ENCODE measurements at regions not wholly inside any gene's neighbourhood (a gene's known extent, or its start where the extent isn't known, plus 50 kb on each side); places are given as distances from the start of the nearest gene placed in this dataset.

DNA sequence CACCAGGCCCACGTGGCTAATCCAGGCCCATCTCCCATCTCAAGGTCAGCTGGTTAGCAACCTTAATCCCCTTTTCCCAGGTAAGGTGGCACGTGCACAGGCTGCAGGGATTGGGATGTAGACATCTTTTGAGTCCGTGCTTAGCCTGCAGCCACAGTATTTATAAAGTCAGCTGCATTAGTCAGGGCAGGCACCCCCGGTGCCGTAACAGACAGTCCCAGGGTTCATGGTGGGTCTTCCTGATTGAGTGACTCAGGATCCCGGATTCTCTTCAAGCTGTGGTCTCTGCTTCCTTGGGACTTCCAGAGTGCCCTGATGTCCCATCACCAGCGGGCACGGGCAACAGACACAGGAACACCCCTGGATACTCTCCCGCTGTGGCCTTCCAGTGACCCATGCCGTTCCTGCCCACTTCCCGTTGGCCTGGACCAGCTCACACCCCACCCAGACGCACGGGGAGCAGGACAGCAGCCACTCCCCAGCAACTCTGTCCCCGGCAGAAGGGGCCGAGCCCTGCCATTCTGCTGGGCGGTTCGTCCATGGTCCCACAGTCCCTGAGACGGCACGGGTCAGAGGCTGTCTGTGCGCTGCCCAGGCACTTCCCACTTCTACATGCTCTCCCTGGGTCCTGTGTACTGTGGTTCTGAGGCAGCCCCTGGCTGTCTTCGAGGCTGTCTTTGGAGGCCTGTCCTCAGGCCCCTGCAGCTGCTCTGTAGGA lies 248.6 kb upstream of the GSE1 start:
- no peak for DNase-seq

DNA sequence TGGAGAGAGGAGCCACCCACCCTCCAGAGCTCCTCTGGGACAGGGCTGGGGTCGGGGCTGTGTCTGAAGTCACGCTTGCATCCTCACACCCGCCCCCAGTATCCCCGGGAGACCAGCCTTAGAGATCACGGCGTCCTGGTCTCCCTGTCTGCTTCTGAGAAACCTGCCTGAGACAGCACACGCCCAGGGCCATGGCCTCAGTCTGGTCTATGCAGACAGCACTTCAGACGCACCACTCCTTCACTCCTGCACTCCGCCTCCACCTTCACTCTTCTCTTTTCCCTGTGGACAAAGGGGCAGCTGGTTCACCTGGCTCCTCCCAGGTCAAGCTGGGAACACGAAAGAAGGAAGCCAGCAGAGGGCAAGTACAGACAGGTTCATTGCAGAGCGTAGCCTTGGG lies 248.0 kb upstream of the GSE1 start:
- DNase-seq, result no peak

DNA sequence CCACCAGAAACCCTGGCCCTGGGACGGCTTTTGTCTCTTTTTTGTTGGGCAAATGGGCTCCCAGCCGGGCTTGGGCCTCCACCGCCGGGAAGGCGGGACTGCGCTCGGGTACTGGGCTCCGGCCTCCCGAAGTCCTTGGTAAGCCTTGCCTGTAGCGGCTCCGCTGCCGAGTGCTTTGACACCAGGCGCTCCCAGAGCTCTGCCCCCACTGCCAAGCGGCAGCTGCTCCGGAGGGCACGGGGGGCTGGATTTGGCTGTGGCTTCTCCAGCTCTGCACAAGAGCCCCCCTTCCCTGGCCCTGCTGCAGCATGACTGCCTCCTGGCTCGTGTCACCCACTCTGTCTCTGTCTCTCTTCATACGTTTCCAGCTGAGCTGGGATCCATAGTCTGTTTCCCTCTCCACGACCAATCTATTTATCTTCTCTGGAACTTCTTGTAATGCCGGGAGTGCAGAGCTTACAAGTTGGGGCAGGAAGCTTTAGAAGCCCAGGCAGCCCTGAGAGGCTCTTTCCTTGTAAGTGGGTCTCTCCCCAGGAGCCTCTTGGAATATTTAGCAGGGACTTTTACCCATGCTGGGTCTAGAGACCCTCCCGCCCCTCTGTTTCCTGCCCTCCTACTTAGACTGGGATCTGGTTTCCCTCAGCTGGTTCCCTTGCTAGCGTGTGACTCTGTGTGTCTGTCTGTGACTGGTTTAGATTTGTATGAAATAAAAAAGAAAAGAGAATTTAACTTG lies 246.9 kb upstream of the GSE1 start:
- DNase-seq, result no peak

DNA sequence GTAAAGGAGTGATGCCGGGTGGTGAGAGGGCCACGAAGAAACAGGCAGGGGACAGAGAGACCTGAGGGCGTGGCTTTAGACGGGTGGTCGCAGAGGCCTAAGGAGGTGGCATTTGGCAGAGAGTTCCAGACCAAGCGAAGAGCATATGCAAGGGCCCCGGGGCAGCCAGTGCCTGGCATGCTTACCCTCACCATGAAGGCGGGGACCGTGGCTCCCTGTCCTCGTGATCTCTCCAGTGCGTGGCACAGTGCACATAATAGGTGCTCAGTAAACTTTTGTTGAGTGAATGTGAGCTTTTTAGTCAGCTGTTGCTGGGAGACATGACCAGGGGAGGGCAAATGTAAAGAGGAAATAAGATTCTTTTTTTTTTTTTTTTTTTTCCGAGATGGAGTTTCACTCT lies 245.6 kb upstream of the GSE1 start:
- no peak for DNase-seq

DNA sequence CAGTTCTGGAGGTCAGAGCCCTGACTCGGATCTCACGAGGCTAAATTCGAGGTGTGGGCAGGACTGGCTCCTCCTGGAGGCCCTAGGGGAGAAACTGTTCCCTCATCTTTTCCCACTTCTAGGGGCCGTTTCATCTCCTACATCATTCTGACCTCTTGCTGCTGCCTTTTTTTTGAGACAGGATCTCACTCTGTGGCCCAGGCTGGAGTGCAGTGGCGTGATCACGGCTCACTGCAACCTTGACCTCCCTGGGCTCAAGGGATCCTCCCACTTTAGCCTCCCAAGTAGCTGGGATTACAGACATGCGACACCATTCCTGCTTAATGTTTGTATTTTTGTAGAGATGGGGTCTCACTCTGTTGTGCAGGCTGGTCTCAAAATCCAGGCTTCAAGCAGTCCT lies 244.1 kb upstream of the GSE1 start:
- DNase-seq, result no peak

DNA sequence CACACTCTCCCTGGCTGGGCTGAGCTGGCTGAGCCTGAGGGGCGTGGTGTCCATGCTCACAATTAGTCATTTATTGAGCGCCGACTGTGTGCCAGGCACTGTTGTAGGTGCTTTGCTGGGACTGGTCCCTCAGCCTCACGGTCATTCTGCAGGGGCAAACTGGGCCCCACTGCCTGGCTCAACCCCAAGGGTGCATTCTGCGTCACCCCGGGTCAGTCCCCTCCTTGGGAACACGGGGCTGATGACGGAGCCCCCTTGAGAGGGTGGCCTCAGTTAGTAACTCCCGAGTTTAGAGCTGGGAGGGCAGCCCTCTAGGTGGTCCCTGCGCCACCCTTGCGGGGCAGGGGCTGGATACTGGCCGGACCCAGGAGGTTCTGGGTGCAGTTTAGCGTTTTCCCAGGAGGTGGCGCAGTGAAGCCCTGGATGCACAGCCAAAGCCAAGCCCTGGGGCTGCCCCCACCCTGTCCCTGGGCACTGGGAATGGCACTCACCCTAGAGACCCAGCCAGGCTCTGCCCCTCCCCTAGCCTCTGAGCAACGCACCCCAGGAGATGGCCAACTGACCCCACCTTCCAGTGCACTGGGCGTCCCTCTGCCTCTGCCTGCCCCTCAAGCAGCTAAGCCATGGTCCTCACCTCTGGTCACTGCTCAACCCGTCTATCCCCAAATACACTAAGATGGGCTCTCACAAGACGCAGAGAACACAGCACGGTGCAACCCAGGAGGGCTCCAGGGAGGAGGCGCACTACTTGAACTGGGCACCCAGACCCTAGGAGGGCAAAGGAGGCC lies 243.2 kb upstream of the GSE1 start:
- DNase-seq, result peak; percentile 65

DNA sequence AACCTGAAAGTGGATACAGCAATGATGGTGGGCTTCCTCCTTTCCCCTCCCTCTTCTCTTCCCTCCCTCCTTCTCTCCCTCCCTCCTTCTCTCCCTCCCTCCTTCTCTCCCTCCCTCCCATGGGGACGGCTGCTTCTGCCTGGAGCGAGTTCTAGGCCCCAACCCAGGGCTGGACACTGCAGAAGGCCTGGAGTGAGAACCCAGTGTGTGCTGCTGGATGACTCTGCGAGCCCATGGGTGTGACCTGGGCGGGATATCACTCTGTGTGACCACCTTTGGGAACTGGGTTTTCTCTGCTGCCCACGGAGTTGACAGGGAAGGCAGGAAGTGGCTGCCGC lies 242.6 kb upstream of the GSE1 start:
- no peak for DNase-seq

DNA sequence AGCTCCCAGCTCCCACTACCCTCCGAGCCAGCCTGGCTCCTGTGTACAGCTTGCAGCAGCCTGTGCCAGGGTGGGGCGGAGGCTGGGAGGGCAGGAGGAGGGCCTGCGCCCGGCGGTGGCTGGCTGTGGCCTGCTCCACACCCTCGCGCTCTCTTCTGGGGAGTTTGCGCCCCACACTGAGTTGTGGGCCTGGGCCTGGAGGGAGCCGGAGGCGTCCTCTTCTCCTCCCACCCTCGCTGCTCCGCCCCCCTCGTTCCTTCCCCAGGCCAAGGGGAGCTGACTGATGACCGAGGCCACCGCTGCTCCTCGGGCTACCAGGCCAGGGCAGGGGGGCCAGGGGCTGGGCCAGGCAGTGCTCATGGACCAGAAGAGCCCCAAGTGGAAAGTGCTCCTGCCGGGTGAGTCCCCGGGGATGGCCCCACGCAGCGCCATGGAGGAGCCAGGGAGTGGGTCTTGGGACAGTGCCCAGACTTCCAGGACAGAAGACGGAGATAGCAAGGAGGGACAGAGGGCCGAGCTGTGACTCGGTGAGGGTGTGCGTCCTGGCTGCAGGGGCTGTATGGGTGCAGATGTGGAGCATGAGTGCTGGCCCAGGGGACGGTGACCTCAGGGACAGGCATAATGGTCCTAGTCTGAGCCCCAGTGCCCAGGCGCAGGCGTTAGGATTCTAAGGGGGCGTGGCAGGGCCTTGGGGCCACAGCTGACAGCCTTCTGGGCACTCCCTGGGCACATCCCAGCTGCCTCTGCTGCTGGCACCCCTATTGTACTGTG lies 242.1 kb upstream of the GSE1 start:
- no peak for DNase-seq

DNA sequence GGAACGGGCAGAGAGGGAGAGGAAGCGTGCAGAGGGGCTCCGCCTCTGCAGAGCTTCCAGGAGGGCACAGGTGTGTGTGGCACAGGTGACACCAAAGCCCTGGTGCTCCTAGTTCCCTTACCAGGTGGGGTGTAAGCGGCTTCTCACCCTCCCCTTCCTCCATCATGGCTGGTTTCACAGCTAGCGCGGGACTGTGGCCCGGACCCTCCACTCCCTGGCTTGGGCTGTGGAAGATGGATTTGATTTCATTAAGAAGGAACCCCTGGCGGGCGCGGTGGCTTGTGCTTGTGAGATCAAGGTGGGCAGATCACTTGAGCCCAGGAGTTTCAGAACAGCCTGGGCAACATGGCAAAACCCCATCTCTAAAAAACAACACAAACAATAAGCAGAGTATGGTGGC lies 241.2 kb upstream of the GSE1 start:
- DNase-seq, result no peak

DNA sequence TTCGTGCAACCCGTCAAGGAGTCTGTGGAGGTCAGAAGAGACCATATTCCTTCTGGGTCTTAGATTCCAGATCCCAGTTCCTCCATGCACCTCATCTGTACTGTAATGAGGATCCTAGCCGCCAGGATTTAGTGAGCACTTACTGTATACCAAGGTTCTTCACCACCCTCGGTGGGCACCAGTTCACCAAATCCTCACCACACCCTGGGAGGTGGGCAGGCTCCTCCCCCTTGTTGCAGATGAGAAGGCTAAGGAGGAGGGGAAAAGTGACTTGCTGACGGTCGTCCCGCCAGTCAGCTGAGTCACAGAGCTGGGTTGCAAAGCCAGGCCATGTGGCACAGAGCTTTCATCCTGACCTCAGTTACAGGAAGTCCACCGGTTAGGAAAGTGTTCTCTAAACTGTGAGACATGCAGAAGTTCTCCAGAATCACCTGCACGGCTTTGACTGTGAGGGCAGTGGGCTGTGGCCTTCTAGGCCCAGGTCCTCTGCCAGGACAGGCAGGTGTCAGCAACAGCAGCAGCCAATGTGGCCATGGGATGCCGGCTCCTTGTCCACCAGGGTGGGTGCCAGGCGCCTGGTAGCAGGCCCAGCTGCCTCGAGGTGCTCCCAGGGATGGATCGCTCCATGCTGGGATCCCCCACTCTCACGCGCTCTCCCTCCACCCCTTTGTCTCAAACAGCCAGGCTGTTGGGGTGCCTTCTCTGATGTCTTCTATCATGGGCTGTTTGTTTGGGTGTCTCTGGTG lies 240.3 kb upstream of the GSE1 start:
- DNase-seq, result no peak

DNA sequence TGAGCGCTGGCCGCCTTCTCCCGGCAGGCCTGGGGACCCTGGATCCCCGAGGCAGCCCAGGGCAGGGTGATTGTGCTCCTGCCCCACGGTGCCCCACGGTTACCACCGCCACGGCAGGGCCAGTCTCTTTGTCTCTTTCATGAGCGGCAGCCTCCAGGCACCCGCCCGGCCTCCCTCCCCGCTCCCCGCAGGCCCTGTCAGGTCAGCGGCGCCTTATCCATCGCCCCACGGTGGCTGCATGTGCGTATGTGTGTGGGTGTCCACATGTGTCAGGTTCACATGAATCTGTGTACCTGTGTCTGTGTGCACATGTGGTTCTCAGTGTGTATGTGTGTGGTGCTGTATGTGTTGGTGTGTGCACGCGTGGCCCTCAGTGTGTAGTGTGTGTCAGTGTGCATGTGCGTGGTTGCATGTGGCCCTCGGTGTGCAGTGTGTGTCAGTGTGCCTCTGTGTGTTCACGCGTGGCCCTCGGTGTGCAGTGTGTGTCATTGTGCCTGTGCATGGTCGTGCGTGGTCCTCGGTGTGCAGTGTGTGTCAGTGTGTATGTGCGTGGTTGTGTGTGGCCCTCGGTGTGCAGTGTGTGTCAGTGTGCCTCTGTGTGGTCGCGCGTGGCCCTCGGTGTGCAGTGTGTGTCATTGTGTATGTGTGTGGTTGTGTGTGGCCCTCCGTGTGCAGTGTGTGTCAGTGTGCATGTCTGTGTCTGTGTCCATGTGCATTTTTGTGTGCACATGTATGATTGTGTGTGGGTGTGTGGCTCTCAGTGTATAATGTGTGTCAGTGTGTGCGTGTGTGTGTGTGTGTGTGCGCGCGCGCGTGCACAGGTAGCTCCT lies 239.2 kb upstream of the GSE1 start:
- no peak for DNase-seq

DNA sequence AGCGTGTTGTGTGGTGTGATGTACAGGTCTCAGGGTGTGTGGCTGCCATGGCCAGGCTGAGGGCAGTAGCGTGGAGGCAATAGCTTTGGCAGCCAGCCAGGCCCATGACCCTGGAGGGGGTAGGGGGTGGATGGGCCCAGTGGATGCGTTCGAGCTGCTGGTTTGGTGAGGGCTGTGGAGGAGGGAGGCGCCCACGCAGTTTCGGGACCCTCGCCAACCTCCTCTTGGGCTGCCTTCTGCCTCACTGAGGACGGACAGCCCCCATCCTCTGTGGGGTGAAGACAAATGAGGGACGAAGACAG lies 238.6 kb upstream of the GSE1 start:
- no peak for DNase-seq

DNA sequence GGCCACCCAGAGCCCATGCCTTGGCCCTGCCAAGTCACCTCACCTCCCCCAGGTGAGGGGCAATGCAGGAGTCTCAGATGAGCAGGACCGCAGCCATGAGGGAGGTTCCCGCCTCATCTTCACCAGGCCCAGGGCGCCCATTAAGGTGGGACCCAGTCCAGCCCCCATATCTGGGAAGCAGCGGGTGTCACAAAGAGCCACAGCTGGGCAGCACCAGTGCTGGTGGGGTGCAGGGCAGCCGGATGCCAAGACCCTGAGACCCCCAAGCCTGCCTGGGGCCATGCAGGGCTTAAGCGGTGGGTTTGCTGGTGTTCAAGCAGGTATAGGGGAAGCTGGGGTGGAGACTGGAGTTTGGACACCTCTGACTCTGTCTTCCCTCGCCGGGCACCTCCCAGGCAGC lies 237.8 kb upstream of the GSE1 start:
- no peak for DNase-seq

DNA sequence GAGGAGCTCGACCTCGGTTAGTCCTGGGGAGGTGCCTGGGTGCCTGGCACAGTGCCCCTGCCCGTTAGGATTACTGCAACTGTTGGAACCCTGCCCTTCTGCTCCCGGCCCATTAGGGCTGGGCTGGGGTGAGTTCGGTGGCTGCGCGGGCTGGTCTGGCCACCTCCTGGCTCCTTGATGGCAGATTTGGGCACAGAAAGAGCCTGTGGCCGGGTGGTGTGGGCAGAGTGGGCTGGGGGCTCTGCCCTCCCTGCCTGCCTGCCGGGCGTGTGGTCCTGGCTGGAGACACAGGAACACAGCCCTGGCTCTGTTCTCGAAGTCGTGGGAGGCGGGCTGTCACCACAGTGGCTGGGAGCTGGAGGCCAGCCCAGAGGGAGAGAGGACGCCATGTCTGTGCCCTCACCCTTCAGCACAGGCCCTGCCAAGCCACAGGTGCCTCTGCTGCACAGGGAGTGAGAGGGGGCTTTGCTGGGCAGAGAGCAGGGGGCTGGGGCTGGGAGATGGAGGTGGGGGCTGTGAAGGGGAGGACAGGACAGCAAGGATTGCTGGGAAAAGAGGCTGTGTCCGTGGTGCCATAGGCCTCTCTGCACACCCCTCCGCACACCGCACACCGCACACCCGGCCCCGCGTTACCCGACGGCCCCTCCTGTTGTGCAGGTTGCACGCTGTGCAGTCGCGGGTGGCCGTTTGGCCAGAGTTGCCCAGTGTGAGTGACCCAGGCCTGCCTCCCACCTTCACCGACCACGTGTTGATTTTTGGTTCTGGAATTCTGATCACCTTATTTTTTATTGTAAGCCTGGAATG lies 236.6 kb upstream of the GSE1 start:
- DNase-seq, result no peak

DNA sequence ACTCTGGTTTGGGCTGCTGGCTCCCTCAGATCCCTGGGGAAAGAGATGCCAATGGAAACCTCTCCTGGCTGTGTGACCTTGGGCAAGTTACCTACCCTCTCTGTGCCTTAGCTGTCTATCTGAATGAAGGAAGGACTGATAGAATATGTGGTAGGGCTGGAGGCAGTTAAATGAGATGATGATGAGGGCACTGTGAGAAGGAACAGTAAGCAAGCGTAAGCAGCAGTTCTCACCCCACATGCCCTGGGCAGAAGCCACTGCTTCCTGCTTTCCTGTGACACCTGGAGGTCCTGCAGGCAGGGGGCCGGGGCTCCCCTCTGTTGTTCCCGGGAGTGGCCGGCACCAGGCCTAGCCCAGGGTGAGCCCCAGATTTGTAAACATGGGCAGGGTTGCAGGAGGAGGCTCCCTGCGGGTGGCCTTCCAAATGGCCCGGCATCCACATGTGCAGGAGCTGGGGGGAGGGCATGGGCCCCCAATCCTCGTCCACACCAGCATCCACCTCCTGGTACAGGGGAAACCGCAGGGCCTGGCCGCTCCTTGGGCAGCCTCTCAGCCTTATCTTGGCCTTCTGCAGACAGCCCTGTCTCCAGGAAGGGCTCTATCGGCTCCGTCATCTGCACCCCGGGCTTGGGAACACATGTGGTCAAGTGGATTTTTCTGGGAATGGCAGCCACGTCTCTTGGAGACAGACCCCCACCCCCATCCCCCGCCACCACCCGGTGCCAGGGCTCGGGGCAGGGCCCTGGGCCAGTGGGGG lies 235.6 kb upstream of the GSE1 start:
- no peak for DNase-seq

DNA sequence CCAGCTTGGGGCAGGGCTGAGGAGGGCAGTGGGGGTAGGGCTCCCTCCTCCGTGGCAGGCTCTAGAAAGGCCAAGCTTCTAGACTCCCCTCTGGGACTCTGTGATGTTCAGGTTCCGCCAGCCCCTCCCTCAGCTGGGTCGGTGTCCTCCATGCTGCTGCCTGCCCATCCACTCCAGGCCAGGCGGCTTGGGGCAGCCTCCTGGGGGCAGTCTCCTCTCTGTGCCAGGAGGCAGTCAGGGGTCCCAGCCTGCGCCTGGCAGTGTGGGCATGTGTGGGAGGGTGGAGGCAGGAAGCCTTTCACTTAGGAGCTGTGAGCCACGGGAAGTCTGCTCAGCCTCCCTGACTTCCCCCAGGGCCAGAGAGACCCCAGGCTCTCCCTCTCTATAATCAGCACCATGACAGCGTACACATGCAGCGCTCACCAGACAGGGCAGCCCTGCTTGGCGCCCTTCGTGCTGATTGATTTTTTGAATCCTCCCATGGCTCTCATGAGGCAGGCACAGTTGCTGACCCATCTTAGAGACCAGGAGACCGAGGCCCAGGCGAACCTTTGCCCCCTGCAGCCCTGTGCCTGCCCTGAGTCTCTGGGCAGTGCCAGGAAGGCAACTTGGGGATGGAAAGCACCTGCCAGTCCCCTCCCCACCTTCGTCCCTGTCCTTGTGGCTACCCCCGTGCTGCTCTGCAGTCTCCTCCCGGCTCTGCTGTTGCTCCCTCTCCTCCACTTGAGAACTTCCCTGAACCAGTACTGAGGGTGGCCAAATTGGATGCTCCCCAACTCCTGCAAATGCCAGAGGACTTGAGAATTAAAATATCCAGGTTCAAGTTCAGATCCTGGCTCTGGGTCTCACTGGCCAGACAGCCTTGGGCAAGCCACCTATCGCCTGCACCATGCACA lies 234.7 kb upstream of the GSE1 start:
- no peak for DNase-seq

DNA sequence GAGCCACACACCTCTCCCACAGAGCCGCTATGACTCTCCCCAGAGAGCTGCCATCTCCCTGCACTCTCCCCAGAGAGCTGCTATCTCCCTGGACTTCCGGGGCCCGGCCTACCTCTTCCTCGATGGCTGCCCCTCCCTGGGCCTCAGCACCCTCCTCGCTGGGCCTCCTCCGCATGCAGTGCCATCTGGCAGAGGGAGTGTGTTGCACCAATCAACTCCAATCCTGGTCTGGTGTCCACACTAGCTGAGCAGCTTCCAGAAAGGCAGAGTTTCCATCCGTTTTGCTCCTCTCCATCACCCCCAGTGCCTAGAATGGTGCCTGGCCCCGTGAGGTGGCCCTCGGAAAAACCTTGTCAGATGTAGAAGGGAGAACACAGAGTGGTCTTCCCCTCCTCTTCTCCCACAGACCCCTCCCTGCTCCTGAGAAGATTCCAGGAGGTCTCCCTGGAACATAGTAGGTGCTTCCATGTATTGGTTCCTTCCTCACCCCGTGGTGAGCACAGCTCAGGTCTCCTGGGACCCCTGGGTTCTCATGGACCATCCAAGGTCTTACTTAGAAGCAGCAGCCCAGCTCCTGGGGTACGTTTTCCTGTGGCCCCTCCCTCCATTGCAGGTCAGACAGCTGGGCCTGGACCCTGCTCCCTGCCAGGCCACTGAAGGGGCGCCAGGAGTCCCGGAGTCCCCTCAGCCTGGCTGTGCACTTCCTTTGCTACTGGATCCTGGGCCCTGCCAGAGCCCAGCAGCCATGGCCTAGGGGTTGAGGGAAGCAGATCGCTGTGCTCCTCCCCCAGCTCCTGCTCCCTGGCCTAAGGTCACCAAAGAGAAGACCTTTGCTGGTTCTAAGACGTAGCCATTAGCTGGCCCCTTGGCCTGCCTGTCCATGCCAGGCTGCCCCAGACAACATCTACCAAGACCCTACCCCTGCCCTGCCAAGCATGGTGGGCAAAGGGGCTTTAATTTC lies 233.8 kb upstream of the GSE1 start:
- no peak for DNase-seq

DNA sequence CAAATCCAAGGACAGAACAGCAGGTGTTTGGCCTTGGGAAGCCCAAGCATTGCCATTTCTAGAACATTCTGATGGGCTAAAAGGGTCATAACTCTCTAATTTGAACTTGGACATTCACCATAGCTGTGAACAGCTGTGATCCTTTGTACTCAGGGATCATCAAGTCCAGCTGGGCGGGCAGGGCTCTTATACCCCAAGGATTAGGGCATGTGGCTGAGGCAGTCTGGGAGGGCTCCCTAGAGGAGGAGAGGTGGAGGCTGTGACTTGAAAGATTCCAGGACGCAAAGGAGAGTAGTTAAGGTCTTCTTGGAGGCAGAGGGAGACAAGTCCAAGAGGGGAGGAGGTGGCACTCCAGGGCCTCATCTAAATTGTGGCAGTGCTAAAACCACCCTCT lies 233.1 kb upstream of the GSE1 start:
- no peak for DNase-seq
